SKM-1 treated with dmso at 0.1 percent for 144 hours (cell line): ENCODE measurements at regions not wholly inside any gene's neighbourhood (a gene's known extent, or its start where the extent isn't known, plus 50 kb on each side); places are given as distances from the start of the nearest gene placed in this dataset.
"Not testable (repeated sequence)": the region's sequence is repeated elsewhere in the genome, so short reads cannot be mapped to it uniquely, and the experiment has no call there.

Experiments used
- DNase-seq: peaks from one replicate; lab custom pipeline; 2025; ENCODE audit not compliant: unreplicated experiment; lab: John Stamatoyannopoulos, UW

- no peak for DNase-seq
Measured at GRCh38 chrX:104513162-104513561, 52.8 kb upstream of the IL1RAPL2 start.

- no peak for DNase-seq
Measured at GRCh38 chrX:104510801-104511200, 55.2 kb upstream of the IL1RAPL2 start.

GRCh38 chrX:104502460-104502859 is 63.5 kb upstream of the IL1RAPL2 start:
- DNase-seq: no peak

- no peak for DNase-seq
Measured at GRCh38 chrX:104488811-104489210, 77.2 kb upstream of the IL1RAPL2 start.

- DNase-seq: no peak
Measured at GRCh38 chrX:104486691-104487090, 79.3 kb upstream of the IL1RAPL2 start.

- DNase-seq: no peak
Measured at GRCh38 chrX:104482757-104483156, 83.2 kb upstream of the IL1RAPL2 start.

- no peak for DNase-seq
Measured at GRCh38 chrX:104469771-104470170, 96.2 kb upstream of the IL1RAPL2 start.

GRCh38 chrX:104459796-104460195 is 106.2 kb upstream of the IL1RAPL2 start:
- DNase-seq: no peak

GRCh38 chrX:104457130-104457529 is 108.9 kb upstream of the IL1RAPL2 start:
- DNase-seq: not testable (repeated sequence)

- DNase-seq: no peak
Measured at GRCh38 chrX:104450316-104450715, 115.7 kb upstream of the IL1RAPL2 start.

- no peak for DNase-seq
Measured at GRCh38 chrX:104445591-104445990, 120.4 kb upstream of the IL1RAPL2 start.

- no peak for DNase-seq
Measured at GRCh38 chrX:104435249-104435648, 130.8 kb upstream of the IL1RAPL2 start.

GRCh38 chrX:104432321-104432720 is 133.7 kb upstream of the IL1RAPL2 start:
- no peak for DNase-seq

- DNase-seq: no peak
Measured at GRCh38 chrX:104430742-104431119, 135.3 kb upstream of the IL1RAPL2 start.

- no peak for DNase-seq
Measured at GRCh38 chrX:104430072-104430741, 135.8 kb upstream of the IL1RAPL2 start.

GRCh38 chrX:104428231-104428630 is 137.8 kb upstream of the IL1RAPL2 start:
- no peak for DNase-seq

- no peak for DNase-seq
Measured at GRCh38 chrX:104427693-104428092, 138.3 kb upstream of the IL1RAPL2 start.

GRCh38 chrX:104427073-104427472 is 138.9 kb upstream of the IL1RAPL2 start:
- no peak for DNase-seq

GRCh38 chrX:104420907-104421306 is 145.1 kb upstream of the IL1RAPL2 start:
- DNase-seq: no peak

GRCh38 chrX:104419926-104420325 is 146.1 kb upstream of the IL1RAPL2 start:
- DNase-seq: no peak

GRCh38 chrX:104419211-104419610 is 146.8 kb upstream of the IL1RAPL2 start:
- no peak for DNase-seq

GRCh38 chrX:104411800-104412199 is 154.2 kb upstream of the IL1RAPL2 start:
- no peak for DNase-seq

GRCh38 chrX:104400387-104400786 is 145.7 kb upstream of the ESX1 start:
- DNase-seq: no peak
